GM18873 (cell line): ENCODE measurements at regions not wholly inside any gene's neighbourhood (a gene's known extent, or its start where the extent isn't known, plus 50 kb on each side); places are given as distances from the start of the nearest gene placed in this dataset.

Experiments used
- ATAC-seq: cut with Tn5 transposase; IDR thresholded peaks from one replicate; pipeline ENCODE4 v1.9.1; 2021; ENCODE audit warnings: mild to moderate bottlenecking, moderate library complexity, moderate number of reproducible peaks; ENCODE audit not compliant: unreplicated experiment, low FRiP score

DNA sequence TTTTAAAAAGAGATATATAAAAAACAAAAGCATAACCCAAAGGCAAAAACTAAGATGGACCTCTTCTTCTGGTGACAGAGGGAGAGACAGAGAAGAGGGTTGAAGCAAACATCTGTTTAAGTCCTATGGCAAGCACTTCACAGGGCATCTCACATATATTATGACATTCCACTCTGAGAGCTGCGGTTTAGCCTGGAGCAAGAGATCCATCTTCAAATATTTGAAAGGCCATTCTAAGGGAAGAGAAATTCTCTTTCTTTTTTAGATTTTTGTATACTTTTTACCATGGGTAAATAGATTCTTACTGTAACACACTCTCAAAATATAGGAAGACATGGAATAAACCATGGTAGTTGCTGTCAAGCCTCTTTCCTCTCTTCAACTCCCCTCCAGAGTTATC, 204.1 kb downstream of the GXYLT1 start:
- no peak for ATAC-seq

- no peak for ATAC-seq
Measured at GRCh38 chr12:41936333-41936732, 208.3 kb downstream of the GXYLT1 start.

DNA sequence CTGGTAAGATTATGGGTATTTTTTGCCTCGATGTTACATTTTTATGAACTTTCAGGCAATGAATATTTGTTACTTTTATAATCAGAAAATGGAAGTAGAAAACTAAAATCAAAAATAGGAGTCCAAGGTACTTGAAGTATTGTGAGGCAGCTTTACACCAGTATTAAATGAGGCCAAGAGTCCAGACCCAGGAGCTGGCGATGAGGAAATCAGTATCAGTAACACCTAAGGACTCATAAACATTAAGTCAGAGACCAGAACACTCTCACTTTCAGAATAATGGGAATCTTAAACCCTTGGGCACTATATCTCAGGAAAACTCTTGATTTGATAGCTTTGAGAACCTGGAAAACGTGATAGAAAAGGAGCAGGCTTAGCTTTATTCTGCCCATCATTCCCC, 208.8 kb downstream of the GXYLT1 start:
- no peak for ATAC-seq

- ATAC-seq: no peak
Measured at GRCh38 chr12:41932470-41932991, 212.1 kb downstream of the GXYLT1 start.

- ATAC-seq: no peak
Measured at GRCh38 chr12:41930866-41931437, 213.7 kb downstream of the GXYLT1 start.

DNA sequence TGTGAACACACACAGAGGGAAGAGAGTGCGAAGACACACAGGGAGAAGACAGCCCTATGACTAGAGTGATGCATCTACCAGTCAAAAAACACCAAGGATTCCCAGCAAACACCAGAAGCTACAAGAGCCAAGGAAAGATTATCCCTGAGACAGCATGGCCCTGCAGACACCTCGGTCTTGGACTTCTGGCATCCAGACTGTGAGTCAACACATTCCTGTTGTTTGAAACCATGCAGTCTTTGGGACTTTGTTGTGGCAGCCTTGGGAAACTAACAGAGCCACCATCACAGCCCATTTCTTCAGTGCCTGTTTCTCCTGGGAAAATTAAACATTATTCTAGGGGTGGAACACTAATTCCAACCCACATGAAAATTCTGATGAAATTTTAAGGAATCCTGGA, 220.6 kb downstream of the GXYLT1 start:
- no peak for ATAC-seq

DNA sequence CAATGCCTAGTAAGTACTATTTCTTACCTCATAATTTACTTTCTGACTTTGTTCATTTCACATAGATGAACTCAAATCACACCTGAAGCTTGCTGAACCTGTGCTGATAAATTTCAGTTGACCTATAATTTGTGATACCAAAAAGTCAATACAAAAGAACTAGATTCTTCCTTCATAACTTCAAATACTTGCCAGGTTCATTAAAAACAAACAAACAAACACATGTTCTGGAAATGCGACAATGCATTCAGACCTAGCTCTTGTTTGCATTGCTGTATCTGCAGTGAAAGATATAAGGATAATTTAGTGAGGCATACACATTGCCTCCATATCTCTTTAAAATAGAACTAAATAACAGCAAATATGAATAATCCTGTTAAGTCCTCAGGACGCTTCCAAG, 221.3 kb downstream of the GXYLT1 start:
- ATAC-seq: no peak

- ATAC-seq: no peak
Measured at GRCh38 chr12:41920355-41920754, 224.3 kb downstream of the GXYLT1 start.

DNA sequence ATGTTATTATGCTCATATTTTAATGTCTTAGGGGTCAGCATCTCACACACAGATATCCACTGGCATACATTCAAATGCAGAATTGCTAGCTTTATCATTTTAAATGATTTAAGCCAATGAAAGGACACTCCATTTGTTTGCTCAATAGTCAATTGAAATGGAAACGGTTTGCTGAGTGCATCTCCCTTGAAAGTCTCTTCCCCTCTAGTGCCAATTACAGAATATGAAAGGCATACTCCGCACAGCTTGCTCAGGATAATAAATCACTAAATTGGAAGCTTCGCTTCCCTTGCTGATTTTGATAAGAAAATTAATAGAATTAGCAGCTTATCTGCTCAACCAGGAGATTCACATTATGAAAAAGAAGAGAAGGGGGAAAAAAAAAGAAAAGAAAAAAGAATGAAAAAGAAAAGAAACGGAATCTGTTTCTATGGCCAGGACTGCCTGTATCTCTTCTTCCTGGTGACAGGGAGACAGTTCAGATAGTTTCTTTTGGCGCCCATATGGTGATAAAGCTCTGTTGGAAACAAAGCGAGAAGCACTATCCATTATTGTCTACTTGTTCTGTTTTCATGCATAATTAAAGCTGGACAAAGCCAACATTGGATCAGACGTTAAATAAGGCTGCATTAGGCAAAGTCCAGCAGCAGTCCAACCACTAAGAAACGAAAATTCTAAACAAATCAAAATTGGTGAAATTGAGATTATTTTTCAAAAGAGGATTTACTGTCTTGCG, 225.0 kb downstream of the GXYLT1 start:
- no peak for ATAC-seq

- no peak for ATAC-seq
Measured at GRCh38 chr12:41919048-41919447, 225.6 kb downstream of the GXYLT1 start.

- ATAC-seq: no peak
Measured at GRCh38 chr12:41917938-41918341, 226.7 kb downstream of the GXYLT1 start.

GRCh38 chr12:41917181-41917580, 227.5 kb downstream of the GXYLT1 start:
- ATAC-seq: no peak

DNA sequence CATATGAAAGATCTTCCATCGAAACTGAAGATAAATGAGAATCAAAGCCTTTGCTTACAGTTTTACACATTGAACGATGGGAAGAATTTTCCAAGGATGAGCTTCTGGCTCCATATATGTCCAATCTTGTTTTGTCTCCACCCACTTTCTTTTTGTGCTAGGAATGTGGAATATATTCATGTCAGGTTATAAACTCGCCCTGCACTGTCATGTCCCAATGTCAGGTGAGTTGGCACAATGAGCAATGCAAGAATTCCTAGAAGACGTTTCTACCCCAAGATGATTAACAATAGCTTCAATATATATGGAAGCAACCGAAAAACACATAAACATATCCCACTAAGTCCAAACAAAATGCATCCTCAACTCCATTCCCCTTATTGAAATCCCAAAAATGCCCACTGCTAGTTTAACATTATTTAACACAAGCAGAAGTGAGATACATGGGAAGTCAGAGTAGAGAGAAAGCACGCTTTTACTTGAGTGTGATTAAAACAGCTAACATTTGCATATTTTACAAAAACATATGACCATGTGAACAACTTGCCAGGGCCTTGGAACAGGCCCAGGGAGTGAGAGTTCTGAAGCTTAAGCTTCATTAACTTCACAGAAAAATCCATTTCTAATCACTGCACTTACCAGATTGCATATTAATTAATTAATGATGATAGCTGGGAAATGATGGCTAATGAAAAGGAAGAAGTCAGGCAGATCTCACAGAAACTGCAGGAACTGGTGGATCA, 233.9 kb downstream of the GXYLT1 start:
- no peak for ATAC-seq

- ATAC-seq: no peak
Measured at GRCh38 chr12:41908206-41908605, 236.5 kb downstream of the GXYLT1 start.

GRCh38 chr12:41907550-41907949, 237.1 kb downstream of the GXYLT1 start:
- ATAC-seq: no peak

- ATAC-seq: no peak
Measured at GRCh38 chr12:41907021-41907420, 237.7 kb downstream of the GXYLT1 start.

- no peak for ATAC-seq
Measured at GRCh38 chr12:41905759-41906297, 238.8 kb downstream of the GXYLT1 start.

DNA sequence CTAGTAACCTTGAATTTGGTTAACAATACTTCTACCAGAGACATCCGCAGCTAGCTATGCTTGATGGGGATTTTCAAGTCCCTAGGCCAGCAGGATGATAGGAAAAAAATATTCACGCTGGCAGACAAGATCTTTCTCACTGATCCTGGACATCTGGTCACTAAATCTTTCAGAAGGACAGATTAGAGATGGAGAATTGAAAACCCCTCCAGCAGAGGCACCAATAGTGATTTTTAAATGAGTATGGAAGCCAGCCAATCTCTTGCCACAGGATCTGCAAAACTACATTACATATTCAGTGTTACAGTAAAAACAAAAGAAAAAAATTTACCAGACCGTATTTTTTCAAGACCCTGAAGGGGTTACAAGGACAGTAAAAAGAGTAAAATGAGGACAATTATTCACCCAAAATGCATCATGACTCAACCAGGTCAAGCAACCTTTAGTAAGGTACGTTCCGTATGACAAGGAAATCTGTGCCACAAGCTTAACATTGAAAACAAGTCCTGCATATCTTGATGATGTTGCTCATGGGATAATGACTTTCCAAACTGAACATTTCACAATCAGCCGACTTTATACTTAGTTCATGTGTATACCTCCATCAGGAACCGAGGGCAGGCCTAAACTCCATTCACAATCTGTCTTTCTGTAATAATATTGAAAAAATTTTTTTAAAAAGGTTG, 239.5 kb downstream of the GXYLT1 start:
- no peak for ATAC-seq

DNA sequence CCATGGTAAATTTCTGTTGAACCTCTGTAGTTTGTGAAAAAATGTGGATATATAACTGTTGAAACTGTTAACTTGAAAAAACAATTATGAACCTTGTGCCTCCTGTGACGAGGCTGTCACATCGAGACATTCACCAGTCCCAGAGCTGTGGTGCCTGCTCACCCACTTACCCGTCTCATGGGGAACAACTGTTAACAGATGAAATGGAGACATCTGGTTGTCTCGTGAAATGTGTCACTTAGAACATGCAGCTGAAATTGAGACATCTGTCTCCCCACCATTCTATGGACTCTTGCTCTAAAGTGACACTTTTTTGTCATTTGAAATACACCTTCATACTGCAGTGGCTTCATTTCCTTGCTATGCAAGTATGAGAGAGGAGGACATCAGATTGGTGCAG, 240.6 kb downstream of the GXYLT1 start:
- ATAC-seq: no peak

DNA sequence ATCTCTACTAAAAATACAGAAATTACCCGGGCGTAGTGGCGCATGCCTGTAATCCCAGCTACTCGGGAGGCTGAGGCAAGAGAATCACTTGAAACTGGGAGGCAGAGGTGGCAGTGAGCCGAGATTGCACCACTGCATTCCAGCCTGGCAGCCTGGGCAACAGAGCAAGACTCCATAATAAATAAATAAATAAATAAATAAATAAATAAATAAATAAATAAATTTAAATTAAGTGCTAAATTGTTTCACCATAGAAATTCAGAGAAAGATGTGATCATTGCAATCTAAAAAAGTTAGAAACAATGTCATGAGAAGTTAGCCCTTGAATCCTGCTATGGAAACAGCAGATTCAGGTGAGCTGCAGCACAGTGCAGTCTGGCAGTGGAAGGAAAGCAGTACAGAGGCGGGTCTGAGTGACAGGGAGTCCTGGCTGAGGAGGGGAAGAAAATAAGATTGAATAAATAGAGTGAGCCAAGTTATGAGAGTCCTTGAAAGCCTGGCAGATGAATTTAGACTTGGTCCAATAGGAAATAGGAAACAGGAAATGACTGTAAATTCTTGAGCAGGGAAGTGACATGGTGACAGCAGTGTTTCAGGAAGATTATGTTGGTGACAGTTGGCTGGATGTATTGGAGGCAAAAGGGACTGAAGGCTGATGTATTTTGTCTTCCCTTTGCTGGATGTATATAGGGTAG, 241.5 kb downstream of the GXYLT1 start:
- ATAC-seq: no peak
